ENCODE measurements at regions not wholly inside any gene's neighbourhood (a gene's known extent, or its start where the extent isn't known, plus 50 kb on each side); places are given as distances from the start of the nearest gene placed in this dataset.
"Not testable (repeated sequence)": the region's sequence is repeated elsewhere in the genome, so short reads cannot be mapped to it uniquely, and the experiment has no call there.

DNA sequence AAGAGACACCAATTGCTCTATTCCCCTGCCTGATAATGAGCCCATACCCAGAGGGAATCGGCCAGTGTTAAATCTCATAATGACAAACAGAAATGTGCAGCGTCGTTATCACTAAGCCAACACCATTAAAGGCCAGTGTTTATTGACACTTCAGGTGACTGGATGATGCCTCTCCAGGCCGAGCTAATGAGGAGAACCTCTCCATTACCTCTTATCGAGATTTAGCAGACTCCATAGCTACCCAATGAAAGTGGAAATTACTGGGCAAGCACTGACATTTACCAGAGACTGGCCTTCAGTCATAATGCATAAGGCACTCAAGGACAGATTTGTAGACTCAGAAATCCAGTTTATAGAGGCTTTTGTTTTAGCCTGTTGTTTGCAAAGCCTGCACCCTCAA, 669.5 kb downstream of the MAFB start:
- DNase-seq, result no peak

- no peak for DNase-seq
Observed at GRCh38 chr20:40017765-40018164, 671.3 kb downstream of the MAFB start.

- DNase-seq, result no peak
Observed at GRCh38 chr20:40016890-40017289, 672.1 kb downstream of the MAFB start.

DNA sequence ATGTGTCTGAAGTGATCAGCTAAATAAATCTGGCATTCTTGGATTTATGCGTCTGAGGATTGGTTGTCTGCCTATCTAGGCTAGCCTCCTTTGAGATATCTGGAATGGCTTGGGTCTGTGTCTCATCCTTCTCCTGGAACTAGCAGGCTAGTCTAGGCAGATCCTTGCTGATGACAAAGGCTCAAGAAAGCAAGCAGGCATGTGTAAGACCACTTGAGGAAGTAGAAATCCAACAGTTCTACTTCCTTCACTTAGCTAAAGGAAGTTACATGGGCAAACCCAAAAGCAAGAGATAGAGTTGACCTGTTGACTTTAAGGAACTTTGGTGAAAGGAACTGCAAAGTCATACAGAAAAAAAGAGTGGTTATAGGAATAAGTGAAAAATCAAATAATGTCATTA, 672.6 kb downstream of the MAFB start:
- DNase-seq, result no peak

GRCh38 chr20:40012026-40012425, 677.0 kb downstream of the MAFB start:
- not testable (repeated sequence) for DNase-seq

GRCh38 chr20:40010483-40010882, 678.6 kb downstream of the MAFB start:
- DNase-seq, result no peak

DNA sequence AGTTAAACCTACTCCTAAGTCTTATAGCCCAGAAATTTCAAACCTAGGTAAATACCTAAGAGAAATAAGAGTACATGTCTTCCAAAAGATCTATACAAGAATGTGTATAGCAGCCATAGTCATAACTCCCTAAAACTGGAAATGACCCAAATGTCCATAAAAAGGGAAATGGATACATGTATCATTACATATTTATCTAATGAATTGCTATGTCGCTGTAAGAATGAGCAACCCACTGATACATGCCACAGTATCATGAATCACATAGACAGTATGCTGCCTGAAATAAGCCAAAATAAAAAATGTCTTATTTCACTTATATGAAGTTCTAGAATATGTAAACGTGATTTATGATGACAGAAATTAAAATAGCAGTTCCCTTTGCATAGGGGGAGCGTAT, 679.5 kb downstream of the MAFB start:
- DNase-seq, result no peak

GRCh38 chr20:40008177-40008576, 680.9 kb downstream of the MAFB start:
- DNase-seq, result no peak

GRCh38 chr20:40006168-40006860, 682.7 kb downstream of the MAFB start:
- DNase-seq, result no peak

- not testable (repeated sequence) for DNase-seq
Observed at GRCh38 chr20:40004092-40004491, 684.9 kb downstream of the MAFB start.

DNA sequence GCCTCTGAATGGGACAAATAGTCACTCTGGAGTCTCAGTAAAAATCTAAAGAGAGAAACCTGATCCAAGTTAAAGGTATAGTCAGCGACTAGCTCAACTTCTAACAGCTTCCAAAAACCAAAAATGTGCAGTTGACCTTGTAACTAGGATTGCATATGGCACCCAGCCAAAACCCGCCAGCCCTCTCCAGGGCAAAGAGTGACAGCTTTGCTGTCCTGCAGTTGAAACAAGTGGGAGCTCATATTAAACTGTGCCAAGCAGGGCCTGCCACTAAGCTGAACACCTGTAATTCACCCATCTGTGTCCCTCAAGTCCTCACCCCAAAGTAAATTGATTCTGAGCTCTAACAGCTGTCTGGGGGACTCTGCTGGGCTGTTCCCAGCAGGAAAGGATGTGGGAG, 695.3 kb downstream of the MAFB start:
- no peak for DNase-seq

- DNase-seq, result no peak
Observed at GRCh38 chr20:39990692-39991091, 698.3 kb downstream of the MAFB start.

DNA sequence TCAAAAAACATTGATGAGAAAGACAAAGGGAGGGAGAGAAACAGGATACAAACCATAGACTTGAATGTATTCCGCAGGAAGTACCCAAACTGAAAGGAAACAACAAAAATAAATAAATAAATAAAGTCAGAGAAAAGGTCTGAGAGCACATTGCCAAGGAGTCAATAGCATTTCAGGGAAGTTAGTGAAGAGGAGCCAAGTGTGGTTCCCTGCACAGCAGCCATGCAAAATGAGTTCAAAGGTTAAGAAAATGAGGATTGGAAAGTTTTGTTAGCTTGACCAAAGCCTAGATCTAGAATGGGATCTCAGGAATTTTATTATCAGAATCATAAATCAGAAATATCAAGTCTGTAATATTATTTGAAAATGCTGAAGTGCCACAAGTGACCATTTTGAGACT, 700.0 kb downstream of the MAFB start:
- no peak for DNase-seq

GRCh38 chr20:39986173-39986904, 702.7 kb downstream of the MAFB start:
- DNase-seq, result no peak

GRCh38 chr20:39985271-39985827, 703.7 kb downstream of the MAFB start:
- DNase-seq, result no peak

- DNase-seq, result no peak
Observed at GRCh38 chr20:39983655-39984054, 705.4 kb downstream of the MAFB start.

DNA sequence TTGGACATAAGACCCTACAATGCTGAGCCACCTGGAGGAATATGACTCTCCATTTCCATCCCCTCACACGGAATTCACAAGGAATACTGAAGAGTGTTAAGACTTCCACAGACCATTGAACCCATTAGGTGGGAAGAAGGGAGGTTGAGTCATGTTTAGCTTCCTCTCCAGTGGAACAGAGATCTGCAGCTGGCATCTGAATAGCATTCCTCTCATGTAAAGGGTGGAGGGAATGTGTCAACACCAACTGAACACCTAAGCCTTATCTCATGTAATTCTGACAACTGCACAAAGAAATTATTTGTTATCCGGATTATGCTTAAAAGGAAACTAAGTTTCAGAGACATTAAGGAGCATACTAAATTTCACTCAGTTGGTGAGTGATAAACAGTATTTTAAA, 705.9 kb downstream of the MAFB start:
- no peak for DNase-seq

GRCh38 chr20:39974966-39975501, 714.0 kb downstream of the MAFB start:
- no peak for DNase-seq

DNA sequence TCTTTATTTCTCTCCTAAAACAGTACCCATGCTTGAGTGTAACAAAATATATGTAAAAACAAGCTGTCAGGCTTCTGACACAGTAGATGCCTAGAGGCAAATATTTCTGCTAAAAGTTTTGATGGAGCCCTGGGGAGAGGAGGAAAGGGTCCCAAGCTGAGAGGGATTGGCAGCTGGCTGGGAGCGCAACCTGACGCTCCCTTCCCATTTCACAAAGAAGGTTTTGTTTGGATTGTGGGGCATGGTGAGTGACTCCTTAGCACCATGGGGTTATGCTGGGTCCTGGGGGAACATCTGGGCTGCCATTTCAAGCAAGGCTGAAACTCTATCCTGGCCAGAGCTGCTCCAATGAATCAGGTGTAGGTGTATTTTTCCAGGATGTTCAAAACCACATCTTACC, 720.5 kb downstream of the MAFB start:
- no peak for DNase-seq

DNA sequence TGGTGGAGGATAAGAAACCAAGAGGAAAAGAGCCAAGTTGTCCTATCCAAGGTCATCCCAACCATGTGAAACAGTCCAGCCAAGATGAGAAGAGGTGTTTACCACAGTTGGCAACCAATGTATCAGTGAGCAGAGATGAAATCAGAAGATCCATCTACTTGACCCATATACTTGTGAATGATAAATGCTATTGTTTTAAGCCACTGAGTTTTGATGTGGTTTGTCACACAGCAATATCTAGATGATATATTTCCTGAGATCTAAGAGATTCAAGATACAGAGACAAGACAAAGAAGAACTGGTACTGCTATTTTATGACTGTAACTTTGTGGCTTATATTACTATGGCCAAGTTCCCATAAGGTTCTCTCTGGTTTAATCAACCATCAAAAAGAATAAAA, 721.2 kb downstream of the MAFB start:
- no peak for DNase-seq

GRCh38 chr20:39961637-39962244, 727.3 kb downstream of the MAFB start:
- DNase-seq, result no peak

DNA sequence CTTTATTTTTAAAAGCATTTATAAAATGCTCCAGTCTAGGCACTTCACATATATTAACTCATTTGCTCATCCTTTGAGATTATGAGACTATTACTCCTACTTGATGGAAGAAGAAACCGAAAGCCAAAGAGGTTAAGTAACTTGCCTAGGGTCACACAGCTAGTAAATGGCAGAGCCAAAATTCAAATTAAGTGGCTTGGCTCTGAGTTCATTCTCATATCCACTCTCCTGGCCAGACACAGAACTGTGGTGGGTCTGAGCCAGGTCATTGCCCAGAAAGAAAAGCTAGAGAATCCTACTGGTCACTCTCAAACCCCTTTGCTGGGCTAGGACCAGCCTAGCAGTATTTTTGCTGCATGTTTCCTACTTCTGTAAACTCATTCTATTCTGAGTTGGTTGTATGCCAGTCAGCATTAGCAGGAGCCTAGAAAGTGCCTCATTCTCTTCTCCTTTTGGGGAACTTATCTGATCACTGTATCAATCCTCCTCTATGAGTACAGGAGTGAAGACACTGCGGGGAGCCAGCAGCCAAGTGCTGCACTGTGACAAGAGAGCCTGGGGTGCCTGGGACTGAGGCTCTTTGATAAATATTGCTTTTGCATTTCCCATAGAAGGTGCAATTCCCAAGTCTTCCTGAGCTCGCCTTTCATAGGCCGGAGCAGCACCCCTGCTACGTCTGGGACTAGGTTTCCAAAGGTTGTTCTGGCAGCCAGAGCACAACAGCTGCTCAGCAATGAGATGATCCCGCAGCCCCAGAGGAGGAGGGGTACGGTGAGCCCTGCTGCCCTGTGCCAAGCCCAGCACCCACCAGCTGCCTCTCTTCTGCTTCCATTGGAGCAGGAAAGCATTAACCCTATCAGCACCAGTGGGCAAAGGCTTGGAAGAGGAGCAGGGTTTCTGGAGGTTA, 728.3 kb downstream of the MAFB start:
- no peak for DNase-seq

DNA sequence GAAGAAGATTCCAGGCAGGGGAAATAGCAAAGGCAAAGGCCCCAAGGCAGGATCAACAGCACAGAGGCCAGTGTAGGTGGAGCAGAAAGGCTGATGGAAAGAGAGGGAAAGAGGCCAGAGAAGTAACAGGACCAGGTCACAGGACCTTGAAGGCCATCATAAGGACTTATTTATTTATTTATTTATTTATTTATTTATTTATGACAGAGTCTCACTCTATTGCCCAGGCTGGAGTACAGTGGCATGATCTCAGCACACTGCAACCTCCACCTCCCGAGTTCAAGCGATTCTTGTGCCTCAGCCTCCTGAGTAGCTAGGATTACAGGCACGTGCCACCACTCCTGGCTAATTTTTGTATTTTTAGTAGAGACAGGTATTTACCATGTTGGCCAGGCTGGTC, 731.1 kb downstream of the MAFB start:
- DNase-seq, result not testable (repeated sequence)
